Hepatocyte (in vitro differentiated cells): ENCODE measurements at regions not wholly inside any gene's neighbourhood (a gene's known extent, or its start where the extent isn't known, plus 50 kb on each side); places are given as distances from the start of the nearest gene placed in this dataset.

ENCODE experiments used
- DNase-seq: peaks from one replicate; pipeline ENCODE4 v3.0.0-alpha.2; 2016; ENCODE audit warnings: low spot score
- H2AFZ ChIP-seq: fragments of 200-600 bp; sonication (generic); 2 replicates; pipeline ENCODE4 v1.6.0; 2016; ENCODE audit warnings: antibody characterized with exemption, mild to moderate bottlenecking
- H3K27ac ChIP-seq: fragments of 200-600 bp; sonication (generic); 2 replicates; pipeline ENCODE4 v1.5.1; 2016; ENCODE audit warnings: mild to moderate bottlenecking
- H3K27me3 ChIP-seq: fragments of 200-600 bp; sonication (generic); 2 replicates; pipeline ENCODE4 v1.6.1; 2016
- H3K36me3 ChIP-seq: fragments of 200-600 bp; sonication (generic); replicated peaks from 2 replicates; pipeline ENCODE4 v1.5.1; 2016; ENCODE audit warnings: low read depth; ENCODE audit not compliant: insufficient read depth
- H3K4me1 ChIP-seq: fragments of 200-600 bp; sonication (generic); 2 replicates; pipeline ENCODE4 v1.5.1; 2016; ENCODE audit warnings: mild to moderate bottlenecking, moderate library complexity; ENCODE audit not compliant: insufficient read depth
- H3K4me2 ChIP-seq: fragments of 200-600 bp; sonication (generic); 2 replicates; pipeline ENCODE4 v1.6.0; 2016
- H3K4me3 ChIP-seq: fragments of 200-600 bp; sonication (generic); 2 replicates; pipeline ENCODE4 v1.5.1; 2016; ENCODE audit warnings: mild to moderate bottlenecking
- H3K79me2 ChIP-seq: fragments of 200-600 bp; sonication (generic); 2 replicates; pipeline ENCODE4 v1.6.0; 2017; ENCODE audit warnings: mild to moderate bottlenecking
- H3K9me2 ChIP-seq: fragments of 200-600 bp; sonication (generic); replicated peaks from 2 replicates; pipeline ENCODE4 v1.6.0; 2017; ENCODE audit warnings: mild to moderate bottlenecking; ENCODE audit not compliant: insufficient read depth
- H3K9me3 ChIP-seq: fragments of 200-600 bp; sonication (generic); 2 replicates; pipeline ENCODE4 v1.5.1; 2016; ENCODE audit warnings: low read depth, mild to moderate bottlenecking
- H4K20me1 ChIP-seq: fragments of 200-600 bp; sonication (generic); 2 replicates; pipeline ENCODE4 v1.6.0; 2016; ENCODE audit warnings: mild to moderate bottlenecking; ENCODE audit not compliant: insufficient read depth, poor library complexity, severe bottlenecking
- CTCF ChIP-seq: fragments of 200-600 bp; sonication (generic); IDR thresholded peaks from 2 replicates; pipeline ENCODE4 v1.5.1; 2016; ENCODE audit warnings: antibody characterized with exemption, mild to moderate bottlenecking; ENCODE audit not compliant: poor library complexity
- EZH2 ChIP-seq: fragments of 200-600 bp; sonication (generic); IDR thresholded peaks from 2 replicates; pipeline ENCODE4 v1.6.1; 2016; ENCODE audit warnings: antibody characterized with exemption, mild to moderate bottlenecking, borderline replicate concordance
- EZH2phosphoT487 ChIP-seq: fragments of 200-600 bp; sonication (generic); IDR thresholded peaks from one replicate; pipeline ENCODE4 v1.6.1; 2018; ENCODE audit warnings: antibody characterized with exemption, mild to moderate bottlenecking, low read depth, moderate library complexity; ENCODE audit not compliant: unreplicated experiment, severe bottlenecking
- WGBS: methylation state at CpG from one replicate; pipeline ENCODE4 v1.1.6; 2016; ENCODE audit warnings: low lambda C conversion rate; ENCODE audit errors: missing lambda C conversion rate; 5-methylcytosine and 5-hydroxymethylcytosine counted together

GRCh38 chr9:78958892-78959291 is 612.9 kb upstream of the TLE4 start:
- Histone ChIP-seq H3K36me3 (no peaks in the 10 kb centered on the region), H4K20me1 (no peaks in the 10 kb centered on the region), H3K4me2 (no peak overlapping the region), H3K9me3 (no peaks in the 10 kb centered on the region), H3K9me2 (no peaks in the 10 kb centered on the region), H3K79me2 (no peaks in the 10 kb centered on the region), H2AFZ (no peak overlapping the region), H3K4me3 (no peak overlapping the region), H3K4me1 (peaks cover 5% of the 10 kb centered on the region), H3K27ac (no peak overlapping the region), H3K27me3 (no peaks in the 10 kb centered on the region)
- TF ChIP-seq CTCF = no peak
- TF ChIP-seq EZH2 = no peak
- no peak for TF ChIP-seq EZH2phosphoT487
- 74% methylated on average over 2 of the region's 2 CpGs for WGBS
- no peak for DNase-seq

- H4K20me1 ChIP-seq = no peaks in the 10 kb centered on the region
- H3K27ac ChIP-seq = no peak overlapping the region
- 74% methylated on average over 2 of the region's 2 CpGs for WGBS
- H3K79me2 ChIP-seq = no peaks in the 10 kb centered on the region
- no peaks in the 10 kb centered on the region for H3K36me3 ChIP-seq
- no peak overlapping the region for H2AFZ ChIP-seq
- no peaks in the 10 kb centered on the region for H3K9me2 ChIP-seq
- no peak overlapping the region for H3K4me3 ChIP-seq
- H3K4me2 ChIP-seq = no peak overlapping the region
- no peaks in the 10 kb centered on the region for H3K4me1 ChIP-seq
- DNase-seq = no peak
- no peaks in the 10 kb centered on the region for H3K27me3 ChIP-seq
- TF ChIP-seq EZH2phosphoT487 (no peak), EZH2 (no peak), CTCF (no peak)
- no peaks in the 10 kb centered on the region for H3K9me3 ChIP-seq
These were observed 609.6 kb upstream of the TLE4 start for GRCh38 chr9:78962156-78962555.

GRCh38 chr9:78963911-78964310 is 607.9 kb upstream of the TLE4 start:
- Histone ChIP-seq H3K9me2 (no peaks in the 10 kb centered on the region), H4K20me1 (no peaks in the 10 kb centered on the region), H2AFZ (no peak overlapping the region), H3K79me2 (no peaks in the 10 kb centered on the region), H3K27me3 (no peaks in the 10 kb centered on the region), H3K27ac (no peak overlapping the region), H3K4me1 (peaks cover 4% of the 10 kb centered on the region), H3K36me3 (no peaks in the 10 kb centered on the region), H3K4me3 (no peak overlapping the region), H3K9me3 (no peaks in the 10 kb centered on the region), H3K4me2 (no peak overlapping the region)
- no peak for DNase-seq
- TF ChIP-seq EZH2 (no peak), EZH2phosphoT487 (no peak), CTCF (no peak)

GRCh38 chr9:78967596-78968217 is 604.1 kb upstream of the TLE4 start:
- no peaks in the 10 kb centered on the region for H3K9me3 ChIP-seq
- H3K4me1 ChIP-seq = peaks cover 4% of the 10 kb centered on the region
- H3K79me2 ChIP-seq = no peaks in the 10 kb centered on the region
- 46% methylated on average over 3 of the region's 3 CpGs for WGBS
- no peaks in the 10 kb centered on the region for H4K20me1 ChIP-seq
- no peaks in the 10 kb centered on the region for H3K27me3 ChIP-seq
- H3K4me2 ChIP-seq = no peak overlapping the region
- H3K36me3 ChIP-seq = no peaks in the 10 kb centered on the region
- no peak for TF ChIP-seq CTCF
- TF ChIP-seq EZH2 = no peak
- TF ChIP-seq EZH2phosphoT487 = no peak
- no peaks in the 10 kb centered on the region for H3K9me2 ChIP-seq
- no peak for DNase-seq
- peak overlapping the region; percentile 32 for H3K27ac ChIP-seq
- no peak overlapping the region for H3K4me3 ChIP-seq
- H2AFZ ChIP-seq = no peak overlapping the region
